H9 (cell line): ENCODE measurements at regions not wholly inside any gene's neighbourhood (a gene's known extent, or its start where the extent isn't known, plus 50 kb on each side); places are given as distances from the start of the nearest gene placed in this dataset.

Source experiments
- DNase-seq: peaks from one replicate; pipeline ENCODE4 v3.0.0-alpha.2; 2017
- H2AFZ ChIP-seq: one replicate; pipeline ENCODE4 v1.6.1; 2013; ENCODE audit warnings: mild to moderate bottlenecking, low read length, control low read depth, moderate library complexity
- H2AK5ac ChIP-seq: 2 replicates; pipeline ENCODE4 v1.6.1; 2013; ENCODE audit warnings: low read length, control low read depth, mixed read lengths; ENCODE audit not compliant: insufficient read length
- H2BK120ac ChIP-seq: one replicate; pipeline ENCODE4 v1.6.1; 2013; ENCODE audit warnings: low read depth, mild to moderate bottlenecking, low read length, control low read depth, inconsistent platforms; ENCODE audit not compliant: poor library complexity, severe bottlenecking
- H2BK12ac ChIP-seq: 2 replicates; pipeline ENCODE4 v1.6.1; 2013; ENCODE audit warnings: low read length, control low read depth, mixed read lengths, low read depth; ENCODE audit not compliant: insufficient read length
- H2BK15ac ChIP-seq: 2 replicates; pipeline ENCODE4 v1.6.1; 2013; ENCODE audit warnings: low read depth, low read length, control low read depth
- H2BK20ac ChIP-seq: one replicate; pipeline ENCODE4 v1.6.1; 2013; ENCODE audit warnings: low read depth, mild to moderate bottlenecking, low read length, control low read depth, inconsistent platforms; ENCODE audit not compliant: poor library complexity, severe bottlenecking
- H2BK5ac ChIP-seq: 2 replicates; pipeline ENCODE4 v1.6.1; 2013; ENCODE audit warnings: low read length, control low read depth, mixed read lengths; ENCODE audit not compliant: insufficient read length
- H3K14ac ChIP-seq: 2 replicates; pipeline ENCODE4 v1.6.1; 2013; ENCODE audit warnings: low read length, control low read depth; ENCODE audit not compliant: insufficient read depth
- H3K18ac ChIP-seq: 2 replicates; pipeline ENCODE4 v1.6.1; 2013; ENCODE audit warnings: low read depth, mild to moderate bottlenecking, mixed read lengths, low read length, control low read depth; ENCODE audit not compliant: insufficient read length
- H3K23ac ChIP-seq: 2 replicates; pipeline ENCODE4 v1.6.1; 2013; ENCODE audit warnings: low read length, control low read depth, mixed read lengths, low read depth; ENCODE audit not compliant: insufficient read length
- H3K23me2 ChIP-seq: 2 replicates; pipeline ENCODE4 v1.6.1; 2013; ENCODE audit warnings: low read depth, mild to moderate bottlenecking, mixed read lengths, low read length, control low read depth; ENCODE audit not compliant: insufficient read length, poor library complexity, severe bottlenecking
- H3K27ac ChIP-seq: 2 replicates; pipeline ENCODE4 v1.5.1; 2013; ENCODE audit warnings: low read length, control low read depth, mixed read lengths, low read depth; ENCODE audit not compliant: insufficient read length
- H3K27me3 ChIP-seq: 2 replicates; pipeline ENCODE4 v1.6.1; 2013; ENCODE audit warnings: low read length, control low read depth, inconsistent platforms; ENCODE audit not compliant: insufficient read depth
- H3K4ac ChIP-seq: 2 replicates; pipeline ENCODE4 v1.6.1; 2013; ENCODE audit warnings: low read depth, mild to moderate bottlenecking, control low read depth, inconsistent platforms, low read length, moderate library complexity
- H3K4me1 ChIP-seq: 2 replicates; pipeline ENCODE4 v1.6.1; 2013; ENCODE audit warnings: low read length, control low read depth, inconsistent platforms; ENCODE audit not compliant: insufficient read depth
- H3K4me2 ChIP-seq: 2 replicates; pipeline ENCODE4 v1.6.1; 2013; ENCODE audit warnings: low read length, control low read depth, mixed read lengths; ENCODE audit not compliant: insufficient read length, insufficient read depth
- H3K56ac ChIP-seq: 2 replicates; pipeline ENCODE4 v1.6.1; 2013; ENCODE audit warnings: low read depth, mild to moderate bottlenecking, mixed read lengths, low read length, control low read depth; ENCODE audit not compliant: insufficient read length
- H3K79me1 ChIP-seq: 2 replicates; pipeline ENCODE4 v1.6.1; 2013; ENCODE audit warnings: low read depth, mild to moderate bottlenecking, moderate library complexity, low read length, control low read depth, inconsistent platforms; ENCODE audit not compliant: insufficient read depth, poor library complexity, severe bottlenecking
- H3K79me2 ChIP-seq: 2 replicates; pipeline ENCODE4 v1.6.1; 2013; ENCODE audit warnings: low read length, control low read depth, inconsistent platforms; ENCODE audit not compliant: insufficient read depth
- H3K9ac ChIP-seq: 2 replicates; pipeline ENCODE4 v1.6.1; 2013; ENCODE audit warnings: low read length, control low read depth, mixed read lengths; ENCODE audit not compliant: insufficient read length; ENCODE audit errors: extremely low read depth
- H3K9me3 ChIP-seq: one replicate; pipeline ENCODE4 v1.6.1; 2013; ENCODE audit warnings: low read depth, low read length, inconsistent platforms; ENCODE audit not compliant: control insufficient read depth
- H3T11ph ChIP-seq: one replicate; pipeline ENCODE4 v1.6.1; 2013; ENCODE audit warnings: mild to moderate bottlenecking, low read length, control low read depth, inconsistent platforms
- H4K20me1 ChIP-seq: one replicate; pipeline ENCODE4 v1.6.1; 2013; ENCODE audit not compliant: control insufficient read depth, insufficient read length, insufficient read depth
- H4K5ac ChIP-seq: 2 replicates; pipeline ENCODE4 v1.6.1; 2013; ENCODE audit warnings: low read depth, mild to moderate bottlenecking, mixed read lengths, low read length, control low read depth; ENCODE audit not compliant: insufficient read length
- H4K8ac ChIP-seq: replicated peaks from 2 replicates; pipeline ENCODE4 v1.6.1; 2013; ENCODE audit warnings: low read length, control low read depth, mixed read lengths, low read depth; ENCODE audit not compliant: insufficient read length
- H4K91ac ChIP-seq: 2 replicates; pipeline ENCODE4 v1.6.1; 2013; ENCODE audit warnings: low read depth, mild to moderate bottlenecking, moderate library complexity, mixed read lengths, low read length, control low read depth; ENCODE audit not compliant: insufficient read length
- H3K27ac Mint-ChIP-seq, 3 experiments: 2 replicates in 2 of 3; 3 replicates in 1 of 3; pipeline ENCODE4 v1.8.0; 2020 to 2021; ENCODE audit warnings: mixed read lengths in 3 of 3, mild to moderate bottlenecking in 1 of 3, moderate library complexity in 1 of 3
- H3K27me3 Mint-ChIP-seq: 2 replicates; pipeline ENCODE4 v1.8.0; 2021; ENCODE audit warnings: low read depth, mild to moderate bottlenecking, moderate library complexity, mixed read lengths
- H3K36me3 Mint-ChIP-seq, 3 experiments: 2 replicates in 2 of 3; 3 replicates in 1 of 3; pipeline ENCODE4 v1.8.0; 2020 to 2021; ENCODE audit warnings: low read depth in 3 of 3, mixed read lengths in 3 of 3; ENCODE audit not compliant: insufficient read depth in 1 of 3
- H3K4me1 Mint-ChIP-seq, 2 experiments: 2 replicates each; pipeline ENCODE4 v1.8.0; 2020; ENCODE audit warnings: mixed read lengths in 2 of 2
- H3K4me3 Mint-ChIP-seq, 2 experiments: 2 replicates in 1 of 2; 3 replicates in 1 of 2; pipeline ENCODE4 v1.8.0; 2020 to 2021; ENCODE audit warnings: mild to moderate bottlenecking in 2 of 2, mixed read lengths in 2 of 2, moderate library complexity in 1 of 2
- H3K9me3 Mint-ChIP-seq, 2 experiments: 2 replicates in 1 of 2; 3 replicates in 1 of 2; pipeline ENCODE4 v1.8.0; 2020; ENCODE audit warnings: mild to moderate bottlenecking in 2 of 2, mixed read lengths in 2 of 2, moderate library complexity in 1 of 2
- CTCF ChIP-seq: fragments of 200-600 bp; sonication (generic); conservative IDR thresholded peaks from 3 replicates; pipeline ENCODE4 v1.8.0; 2021; ENCODE audit warnings: antibody characterized with exemption, mild to moderate bottlenecking
- WGBS: extraction: QIAGEN DNeasy Blood & Tissue Kit; methylation state at CpG from one replicate; pipeline ENCODE4 v1.1.7; 2013; ENCODE audit warnings: missing lambda C conversion rate, low lambda C conversion rate, mixed read lengths; ENCODE audit not compliant: insufficient read length; ENCODE audit errors: extremely low coverage; 5-methylcytosine and 5-hydroxymethylcytosine counted together

GRCh38 chr4:13059019-13059418, 425.1 kb downstream of the RAB28 start:
- H3K4me1 Mint-ChIP-seq, result peaks cover 3 to 6% of the 10 kb centered on the region in 2 experiments; a peak in 1 of 4 replicates
- Histone ChIP-seq H4K20me1 (no peaks in the 10 kb centered on the region), H3T11ph (no peak overlapping the region), H3K23ac (no peak overlapping the region), H2BK12ac (no peak overlapping the region), H3K27me3 (no peaks in the 10 kb centered on the region), H4K91ac (no peak overlapping the region), H4K8ac (no peak overlapping the region), H3K18ac (no peak overlapping the region), H3K4me2 (no peak overlapping the region), H3K79me2 (no peaks in the 10 kb centered on the region), H3K14ac (no peak overlapping the region), H3K56ac (no peak overlapping the region), H2BK120ac (no peak overlapping the region), H3K4me1 (no peaks in the 10 kb centered on the region), H3K23me2 (no peaks in the 10 kb centered on the region), H2AFZ (no peak overlapping the region), H3K4ac (no peak overlapping the region), H2BK20ac (no peak overlapping the region), H4K5ac (no peak overlapping the region), H3K27ac (no peak overlapping the region), H3K9me3 (no peaks in the 10 kb centered on the region), H2AK5ac (no peak overlapping the region), H2BK15ac (no peak overlapping the region), H3K79me1 (no peaks in the 10 kb centered on the region), H3K9ac (no peak overlapping the region), H2BK5ac (no peak overlapping the region)
- no peak overlapping the region for H3K4me3 Mint-ChIP-seq
- H3K27me3 Mint-ChIP-seq, result no peaks in the 10 kb centered on the region
- no peak for DNase-seq
- H3K27ac Mint-ChIP-seq, result no peak overlapping the region
- no CpG with 5 or more reads among the region's 4 CpGs for WGBS
- H3K9me3 Mint-ChIP-seq, result no peaks in the 10 kb centered on the region
- no peak for TF ChIP-seq CTCF
- no peaks in the 10 kb centered on the region for H3K36me3 Mint-ChIP-seq
